ENCODE measurements at regions not wholly inside any gene's neighbourhood (a gene's known extent, or its start where the extent isn't known, plus 50 kb on each side); places are given as distances from the start of the nearest gene placed in this dataset.

- DNase-seq: no peak
Observed at GRCh38 chr1:29549001-29549400, 312.7 kb downstream of the PTPRU start.

- no peak for DNase-seq
Observed at GRCh38 chr1:29548091-29548490, 311.8 kb downstream of the PTPRU start.

- no peak for DNase-seq
Observed at GRCh38 chr1:29547300-29547699, 311.0 kb downstream of the PTPRU start.

- DNase-seq: no peak
Observed at GRCh38 chr1:29546496-29546895, 310.2 kb downstream of the PTPRU start.

GRCh38 chr1:29544406-29544805 lies 308.1 kb downstream of the PTPRU start:
- no peak for DNase-seq

- no peak for DNase-seq
Observed at GRCh38 chr1:29543586-29543985, 307.3 kb downstream of the PTPRU start.

GRCh38 chr1:29542548-29542947 lies 306.2 kb downstream of the PTPRU start:
- DNase-seq: no peak

- DNase-seq: no peak
Observed at GRCh38 chr1:29541631-29542030, 305.3 kb downstream of the PTPRU start.

GRCh38 chr1:29540801-29541357 lies 304.6 kb downstream of the PTPRU start:
- no peak for DNase-seq

- DNase-seq: no peak
Observed at GRCh38 chr1:29539971-29540370, 303.6 kb downstream of the PTPRU start.

GRCh38 chr1:29538586-29538985 lies 302.3 kb downstream of the PTPRU start:
- DNase-seq: no peak

GRCh38 chr1:29532751-29533150 lies 296.4 kb downstream of the PTPRU start:
- DNase-seq: no peak

- DNase-seq: no peak
Observed at GRCh38 chr1:29532285-29532684, 296.0 kb downstream of the PTPRU start.

- no peak for DNase-seq
Observed at GRCh38 chr1:29531596-29531995, 295.3 kb downstream of the PTPRU start.

- DNase-seq: no peak
Observed at GRCh38 chr1:29529677-29530278, 293.5 kb downstream of the PTPRU start.

GRCh38 chr1:29527314-29528004 lies 291.1 kb downstream of the PTPRU start:
- no peak for DNase-seq

GRCh38 chr1:29525941-29526340 lies 289.6 kb downstream of the PTPRU start:
- DNase-seq: no peak

- no peak for DNase-seq
Observed at GRCh38 chr1:29524285-29525065, 288.2 kb downstream of the PTPRU start.

- no peak for DNase-seq
Observed at GRCh38 chr1:29523576-29523975, 287.3 kb downstream of the PTPRU start.

- DNase-seq: no peak
Observed at GRCh38 chr1:29523136-29523535, 286.8 kb downstream of the PTPRU start.

GRCh38 chr1:29521811-29522580 lies 285.7 kb downstream of the PTPRU start:
- no peak for DNase-seq

GRCh38 chr1:29521438-29521715 lies 285.1 kb downstream of the PTPRU start:
- DNase-seq: no peak
